Renal cortex interstitium (tissue), 11 donors: ENCODE measurements at regions not wholly inside any gene's neighbourhood (a gene's known extent, or its start where the extent isn't known, plus 50 kb on each side); places are given as distances from the start of the nearest gene placed in this dataset.
A peak's percentile ranks its signal among the peaks of the same experiment; 100 is the strongest.
"Not testable (repeated sequence)": the region's sequence is repeated elsewhere in the genome, so short reads cannot be mapped to it uniquely, and the experiment has no call there.

Experiments
- DNase-seq, 11 donors: peaks; one replicate each; pipeline ENCODE4 v3.0.0-alpha.2; 2013; ENCODE audit warnings: low read depth in 9 of 11, low spot score in 4 of 11; ENCODE audit errors: extremely low read depth in 1 of 11

GRCh38 chr13:58893396-58893795 is 1261.9 kb downstream of the PCDH17 start:
- DNase-seq: no peak

DNA sequence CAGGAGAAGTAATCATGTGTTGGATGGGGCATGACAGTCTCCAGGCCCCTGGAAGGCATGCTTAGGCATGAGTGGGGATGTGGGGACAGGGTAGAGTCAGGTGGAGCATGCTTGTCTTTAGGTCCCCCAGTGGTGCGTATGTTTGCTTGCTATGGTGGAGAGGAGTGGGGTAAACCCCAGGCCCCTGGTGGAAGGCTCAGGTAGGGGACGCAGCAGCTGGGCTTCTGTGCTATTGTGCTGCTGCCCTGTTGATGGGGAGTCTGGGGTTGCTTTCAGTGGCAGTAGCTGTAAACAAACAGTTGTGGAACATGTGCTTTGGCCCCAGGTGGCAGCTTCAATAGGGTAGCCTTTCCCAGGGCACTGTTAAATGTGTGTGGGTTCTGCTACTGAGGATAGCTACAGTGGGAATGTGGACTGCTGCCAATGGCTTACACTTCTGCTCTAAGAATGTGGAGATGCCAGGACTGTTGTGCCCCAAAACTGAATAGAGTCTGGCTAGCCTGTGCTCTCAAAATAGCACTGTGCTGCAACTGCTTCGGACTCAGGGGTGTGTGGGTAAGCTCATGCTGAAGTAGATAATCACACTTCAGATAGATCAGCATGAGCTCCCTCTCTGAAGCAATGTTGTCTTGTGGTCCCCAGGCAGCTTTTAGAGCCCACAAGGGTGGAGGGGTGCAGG is 1257.3 kb downstream of the DIAPH3 start:
- no peak for DNase-seq

DNA sequence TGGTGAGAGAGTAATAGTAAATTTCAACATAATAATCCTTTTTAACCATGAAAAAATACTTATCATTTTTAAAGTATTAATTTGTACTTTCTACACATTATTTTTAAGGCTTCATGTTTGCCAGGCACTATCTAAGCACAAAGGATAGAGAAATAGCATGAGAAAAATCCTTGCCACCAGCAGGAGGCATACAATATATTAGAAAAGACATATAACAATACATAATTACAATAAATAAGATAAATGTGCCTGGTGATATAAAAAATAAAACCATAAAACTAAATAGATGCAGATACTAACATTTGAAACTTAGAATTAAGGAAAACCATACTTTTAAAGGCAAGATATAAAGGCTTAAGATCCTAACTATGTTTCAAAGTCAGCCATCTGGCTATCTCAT is 1256.4 kb downstream of the DIAPH3 start:
- DNase-seq: no peak

GRCh38 chr13:58908019-58908679 is 1255.6 kb downstream of the DIAPH3 start:
- DNase-seq: no peak

GRCh38 chr13:58919551-58919950 is 1244.2 kb downstream of the DIAPH3 start:
- DNase-seq: peak in 8 of 11 donors; percentile 2 to 40 (median 6)

- no peak for DNase-seq
Measured at GRCh38 chr13:58921129-58921528, 1242.6 kb downstream of the DIAPH3 start.

DNA sequence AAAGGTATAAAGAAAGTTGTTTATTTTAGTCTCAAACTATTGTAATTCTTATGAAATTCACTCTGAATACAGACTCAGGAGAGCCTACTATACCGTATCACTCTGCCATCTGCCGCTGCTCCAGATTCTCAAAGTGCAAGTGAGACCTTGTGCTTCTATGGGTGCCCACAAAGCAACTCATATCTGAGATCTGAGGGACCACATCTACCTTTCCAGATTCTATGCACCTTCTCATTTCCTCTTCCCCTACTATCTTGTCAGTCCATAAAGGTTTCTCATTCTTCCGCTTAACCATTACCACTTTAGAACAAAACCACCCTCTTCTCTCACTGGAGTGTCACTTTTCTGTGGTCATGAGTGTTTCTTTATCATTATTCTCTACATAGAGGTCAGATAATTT is 1236.9 kb downstream of the DIAPH3 start:
- no peak for DNase-seq

DNA sequence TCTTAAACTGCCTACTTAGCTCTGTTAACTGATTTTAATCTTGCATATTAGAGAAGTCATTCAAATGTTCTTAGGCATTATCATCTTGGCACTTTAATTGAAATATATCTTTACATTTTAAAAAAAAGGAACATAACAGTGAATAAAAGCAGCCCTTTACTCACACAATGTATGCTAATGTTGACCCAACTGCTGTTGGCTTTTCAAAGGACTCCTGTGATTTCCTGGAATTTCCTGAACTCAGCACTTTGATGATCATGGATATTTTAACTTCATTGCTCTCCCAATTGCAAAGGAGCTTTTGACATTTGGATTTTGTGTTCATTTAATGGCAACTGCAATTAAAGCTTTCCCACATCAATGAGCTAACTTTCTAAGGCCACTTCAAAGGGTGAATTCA is 1230.3 kb downstream of the DIAPH3 start:
- no peak for DNase-seq

DNA sequence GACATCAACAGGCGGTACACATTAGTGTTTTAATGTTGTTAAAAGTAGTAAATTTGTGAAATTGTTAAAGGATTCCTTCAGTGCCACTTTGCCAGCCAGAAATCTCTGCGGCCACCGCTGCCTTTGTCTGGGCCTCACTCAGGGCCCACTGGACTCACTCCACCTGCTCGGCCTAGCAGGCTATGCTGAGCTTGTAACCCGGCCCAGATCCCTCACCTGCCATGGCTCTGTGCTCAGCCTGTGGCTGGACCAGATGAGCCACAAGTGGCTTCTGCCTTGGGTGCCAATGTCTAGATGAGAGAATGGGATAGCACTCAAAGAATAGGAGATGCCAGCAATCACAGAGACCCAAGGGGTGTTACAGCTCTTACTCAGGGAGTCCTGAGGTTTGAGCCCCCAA is 1228.0 kb downstream of the DIAPH3 start:
- no peak for DNase-seq

DNA sequence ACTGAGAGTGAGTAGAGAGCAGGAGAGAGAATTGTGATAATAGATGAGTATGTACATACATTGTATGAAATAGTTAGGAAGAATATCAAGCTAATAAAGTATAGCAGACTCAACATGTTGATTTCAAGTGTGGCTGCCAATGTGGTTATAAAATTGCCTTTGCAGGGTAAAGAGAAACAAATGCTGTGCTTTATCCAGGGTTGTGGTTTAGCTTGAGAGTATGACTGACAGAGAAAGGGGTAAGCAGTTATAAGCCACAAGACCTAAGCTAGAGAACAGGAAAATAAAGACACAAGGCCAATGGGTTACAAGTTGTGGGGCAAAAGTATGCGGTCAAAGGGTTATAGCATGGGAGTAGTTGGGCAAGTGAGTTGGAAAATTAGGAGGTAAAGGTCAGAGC is 1217.5 kb downstream of the DIAPH3 start:
- no peak for DNase-seq

DNA sequence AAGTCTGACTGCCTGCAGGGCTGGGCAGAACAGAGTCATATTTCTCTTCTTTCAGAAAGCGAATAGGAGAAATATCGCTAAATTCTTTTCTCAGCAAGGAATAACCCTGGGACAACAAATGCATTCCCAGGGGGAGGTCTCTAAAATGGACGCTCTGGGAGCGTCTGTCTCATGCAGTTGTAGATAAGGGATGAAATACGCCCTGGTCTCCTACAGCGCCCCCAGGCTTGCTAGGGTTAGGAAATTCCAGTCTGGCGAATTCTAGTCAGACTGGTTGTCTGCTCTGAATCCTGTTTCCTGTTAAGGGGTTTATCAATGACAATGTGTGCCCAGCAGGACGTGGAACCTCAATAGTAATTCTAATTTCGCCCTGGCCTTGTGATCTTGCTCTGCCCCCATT is 1214.1 kb downstream of the DIAPH3 start:
- DNase-seq: no peak

GRCh38 chr13:58950911-58951310 is 1212.8 kb downstream of the DIAPH3 start:
- DNase-seq: no peak

GRCh38 chr13:58953638-58954037 is 1210.1 kb downstream of the DIAPH3 start:
- DNase-seq: no peak

GRCh38 chr13:58955546-58956385 is 1208.0 kb downstream of the DIAPH3 start:
- no peak for DNase-seq

- DNase-seq: not testable (repeated sequence)
Measured at GRCh38 chr13:58958097-58958496, 1205.6 kb downstream of the DIAPH3 start.

DNA sequence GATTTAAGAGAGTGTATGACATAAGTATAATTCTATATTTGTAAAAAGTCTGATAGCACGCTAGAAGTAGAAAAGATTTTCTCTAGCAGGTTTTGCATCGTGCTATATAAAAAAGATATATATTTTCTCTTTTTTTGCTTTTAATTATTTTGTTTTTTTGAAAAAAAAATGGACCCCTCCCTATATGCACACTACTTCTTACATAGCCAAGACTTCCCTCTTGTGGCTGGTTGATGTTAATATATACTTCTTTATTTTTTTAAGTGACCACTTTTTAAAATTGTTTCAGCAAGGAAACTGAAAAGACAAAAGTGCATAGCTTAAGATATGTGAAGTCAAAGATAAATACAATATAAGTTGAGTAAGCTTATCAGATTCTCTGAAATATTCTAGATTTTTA is 1202.8 kb downstream of the DIAPH3 start:
- peak in 2 of 11 donors; percentile 4 to 7 for DNase-seq

GRCh38 chr13:58963321-58963720 is 1200.4 kb downstream of the DIAPH3 start:
- no peak for DNase-seq

- DNase-seq: no peak
Measured at GRCh38 chr13:58964048-58964447, 1199.7 kb downstream of the DIAPH3 start.

DNA sequence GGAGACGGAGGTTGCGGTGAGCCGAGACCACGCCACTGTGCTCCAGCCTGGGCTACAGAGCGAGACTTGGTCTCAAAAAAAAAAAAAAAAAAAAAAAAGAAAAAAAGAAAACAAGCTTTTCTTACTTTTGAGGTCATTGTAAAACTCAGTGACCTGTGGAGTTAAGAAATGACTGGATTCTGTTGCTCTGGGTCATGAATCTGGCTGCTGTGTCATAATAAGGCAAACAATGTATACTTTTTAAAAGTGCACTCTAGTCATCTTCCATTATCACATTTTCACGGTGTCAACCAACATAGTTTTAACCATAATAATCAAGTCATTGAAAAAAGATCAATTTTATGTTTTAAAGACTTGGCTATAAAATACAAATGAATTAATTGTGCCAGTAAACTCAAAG is 1186.6 kb downstream of the DIAPH3 start:
- DNase-seq: no peak

GRCh38 chr13:58978331-58978730 is 1185.4 kb downstream of the DIAPH3 start:
- no peak for DNase-seq
